HG03442 (cell line): ENCODE measurements at regions not wholly inside any gene's neighbourhood (a gene's known extent, or its start where the extent isn't known, plus 50 kb on each side); places are given as distances from the start of the nearest gene placed in this dataset.
A peak's percentile ranks its signal among the peaks of the same experiment; 100 is the strongest.
"Not testable (repeated sequence)": the region's sequence is repeated elsewhere in the genome, so short reads cannot be mapped to it uniquely, and the experiment has no call there.

Experiments used
- ATAC-seq: cut with Tn5 transposase; IDR thresholded peaks from one replicate; pipeline ENCODE4 v1.9.1; 2021; ENCODE audit warnings: mild to moderate bottlenecking, moderate library complexity; ENCODE audit not compliant: unreplicated experiment

GRCh38 chrY:7730664-7731063 is 819.1 kb upstream of the AMELY start:
- no peak for ATAC-seq

GRCh38 chrY:7730071-7730470 is 818.5 kb upstream of the AMELY start:
- ATAC-seq = no peak

- no peak for ATAC-seq
These were observed 817.9 kb upstream of the AMELY start for GRCh38 chrY:7729318-7730011.

- no peak for ATAC-seq
These were observed 817.4 kb upstream of the AMELY start for GRCh38 chrY:7728935-7729317.

- ATAC-seq = no peak
These were observed 814.4 kb upstream of the AMELY start for GRCh38 chrY:7725791-7726460.

GRCh38 chrY:7723991-7724632 is 812.6 kb upstream of the AMELY start:
- ATAC-seq = peak; percentile 81

GRCh38 chrY:7723127-7723526 is 811.6 kb upstream of the AMELY start:
- no peak for ATAC-seq

- peak; percentile 36 for ATAC-seq
These were observed 811.0 kb upstream of the AMELY start for GRCh38 chrY:7722566-7722965.

- ATAC-seq = no peak
These were observed 809.4 kb upstream of the AMELY start for GRCh38 chrY:7720974-7721373.

GRCh38 chrY:7719271-7719670 is 807.7 kb upstream of the AMELY start:
- ATAC-seq = no peak

- no peak for ATAC-seq
These were observed 807.1 kb upstream of the AMELY start for GRCh38 chrY:7718626-7719025.

- no peak for ATAC-seq
These were observed 806.6 kb upstream of the AMELY start for GRCh38 chrY:7718126-7718525.

GRCh38 chrY:7714426-7714825 is 802.9 kb upstream of the AMELY start:
- ATAC-seq = no peak

GRCh38 chrY:7713738-7714137 is 802.2 kb upstream of the AMELY start:
- ATAC-seq = not testable (repeated sequence)

- ATAC-seq = no peak
These were observed 800.7 kb upstream of the AMELY start for GRCh38 chrY:7712289-7712688.

- ATAC-seq = no peak
These were observed 792.1 kb upstream of the AMELY start for GRCh38 chrY:7703578-7704140.

- no peak for ATAC-seq
These were observed 790.9 kb upstream of the AMELY start for GRCh38 chrY:7702481-7702880.

- ATAC-seq = no peak
These were observed 790.1 kb upstream of the AMELY start for GRCh38 chrY:7701676-7702075.

GRCh38 chrY:7697506-7697905 is 786.0 kb upstream of the AMELY start:
- no peak for ATAC-seq

GRCh38 chrY:7692701-7693100 is 781.1 kb upstream of the AMELY start:
- ATAC-seq = no peak

GRCh38 chrY:7687086-7687485 is 775.5 kb upstream of the AMELY start:
- ATAC-seq = no peak

GRCh38 chrY:7684546-7684945 is 773.0 kb upstream of the AMELY start:
- ATAC-seq = no peak
